ENCODE measurements at regions not wholly inside any gene's neighbourhood (a gene's known extent, or its start where the extent isn't known, plus 50 kb on each side); places are given as distances from the start of the nearest gene placed in this dataset.

GRCh38 chr18:64372850-64373249, 224.0 kb upstream of the LINC00305 start:
- TF ChIP-seq, protein P1, sequence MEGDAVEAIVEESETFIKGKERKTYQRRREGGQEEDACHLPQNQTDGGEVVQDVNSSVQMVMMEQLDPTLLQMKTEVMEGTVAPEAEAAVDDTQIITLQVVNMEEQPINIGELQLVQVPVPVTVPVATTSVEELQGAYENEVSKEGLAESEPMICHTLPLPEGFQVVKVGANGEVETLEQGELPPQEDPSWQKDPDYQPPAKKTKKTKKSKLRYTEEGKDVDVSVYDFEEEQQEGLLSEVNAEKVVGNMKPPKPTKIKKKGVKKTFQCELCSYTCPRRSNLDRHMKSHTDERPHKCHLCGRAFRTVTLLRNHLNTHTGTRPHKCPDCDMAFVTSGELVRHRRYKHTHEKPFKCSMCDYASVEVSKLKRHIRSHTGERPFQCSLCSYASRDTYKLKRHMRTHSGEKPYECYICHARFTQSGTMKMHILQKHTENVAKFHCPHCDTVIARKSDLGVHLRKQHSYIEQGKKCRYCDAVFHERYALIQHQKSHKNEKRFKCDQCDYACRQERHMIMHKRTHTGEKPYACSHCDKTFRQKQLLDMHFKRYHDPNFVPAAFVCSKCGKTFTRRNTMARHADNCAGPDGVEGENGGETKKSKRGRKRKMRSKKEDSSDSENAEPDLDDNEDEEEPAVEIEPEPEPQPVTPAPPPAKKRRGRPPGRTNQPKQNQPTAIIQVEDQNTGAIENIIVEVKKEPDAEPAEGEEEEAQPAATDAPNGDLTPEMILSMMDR (IDR thresholded peaks at IDR 0.05; ENCODE audit: low read length), result no peak
- TF ChIP-seq EZH2phosphoT487 (IDR thresholded peaks at IDR 0.05; ENCODE audit: low read length) (no peak), EZH2 (optimal IDR thresholded peaks at IDR 0.05; ENCODE audit: low read depth, low read length) (no peak)

Data from MM.1S (cell line).